Fibroblast of the aortic adventitia (primary cell): ENCODE measurements at regions not wholly inside any gene's neighbourhood (a gene's known extent, or its start where the extent isn't known, plus 50 kb on each side); places are given as distances from the start of the nearest gene placed in this dataset.

ENCODE experiments used
- DNase-seq: peaks from one replicate; pipeline ENCODE4 v3.0.0-alpha.2; 2010; ENCODE audit warnings: low read depth
- H3K4me3 ChIP-seq: 2 replicates; pipeline ENCODE4 v1.5.1; 2011; ENCODE audit warnings: low read depth, mild to moderate bottlenecking, control low read depth, low read length, moderate library complexity
- TF ChIP-seq, protein P1 (sequence below): IDR thresholded peaks from 2 replicates; pipeline ENCODE4 v1.5.1; 2011; ENCODE audit warnings: mild to moderate bottlenecking, low read length, control low read depth, inconsistent platforms; ENCODE audit not compliant: insufficient read depth

DNA sequence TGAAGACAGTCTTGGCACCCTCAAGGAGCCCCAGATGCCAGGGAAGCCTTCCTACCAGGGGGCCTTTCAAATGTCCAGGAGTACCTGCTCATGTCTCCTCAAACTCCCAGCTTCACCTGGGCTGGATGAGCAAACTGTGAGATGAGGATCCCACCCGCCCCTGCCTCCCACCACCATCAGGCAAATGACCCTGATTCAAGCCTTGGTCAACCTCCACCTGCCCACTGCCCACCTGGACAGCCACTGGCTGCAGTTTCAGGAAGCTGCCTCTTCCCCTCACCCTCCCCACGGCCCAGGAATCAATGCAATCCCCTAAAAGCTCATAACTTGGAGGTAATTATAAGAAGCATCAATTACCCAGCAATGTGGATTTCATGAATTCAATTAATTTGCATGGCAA is 122.7 kb downstream of the BUD13 start:
- TF ChIP-seq, protein P1, sequence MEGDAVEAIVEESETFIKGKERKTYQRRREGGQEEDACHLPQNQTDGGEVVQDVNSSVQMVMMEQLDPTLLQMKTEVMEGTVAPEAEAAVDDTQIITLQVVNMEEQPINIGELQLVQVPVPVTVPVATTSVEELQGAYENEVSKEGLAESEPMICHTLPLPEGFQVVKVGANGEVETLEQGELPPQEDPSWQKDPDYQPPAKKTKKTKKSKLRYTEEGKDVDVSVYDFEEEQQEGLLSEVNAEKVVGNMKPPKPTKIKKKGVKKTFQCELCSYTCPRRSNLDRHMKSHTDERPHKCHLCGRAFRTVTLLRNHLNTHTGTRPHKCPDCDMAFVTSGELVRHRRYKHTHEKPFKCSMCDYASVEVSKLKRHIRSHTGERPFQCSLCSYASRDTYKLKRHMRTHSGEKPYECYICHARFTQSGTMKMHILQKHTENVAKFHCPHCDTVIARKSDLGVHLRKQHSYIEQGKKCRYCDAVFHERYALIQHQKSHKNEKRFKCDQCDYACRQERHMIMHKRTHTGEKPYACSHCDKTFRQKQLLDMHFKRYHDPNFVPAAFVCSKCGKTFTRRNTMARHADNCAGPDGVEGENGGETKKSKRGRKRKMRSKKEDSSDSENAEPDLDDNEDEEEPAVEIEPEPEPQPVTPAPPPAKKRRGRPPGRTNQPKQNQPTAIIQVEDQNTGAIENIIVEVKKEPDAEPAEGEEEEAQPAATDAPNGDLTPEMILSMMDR, result no peak
- no peak overlapping the region for H3K4me3 ChIP-seq
- DNase-seq, result no peak

DNA sequence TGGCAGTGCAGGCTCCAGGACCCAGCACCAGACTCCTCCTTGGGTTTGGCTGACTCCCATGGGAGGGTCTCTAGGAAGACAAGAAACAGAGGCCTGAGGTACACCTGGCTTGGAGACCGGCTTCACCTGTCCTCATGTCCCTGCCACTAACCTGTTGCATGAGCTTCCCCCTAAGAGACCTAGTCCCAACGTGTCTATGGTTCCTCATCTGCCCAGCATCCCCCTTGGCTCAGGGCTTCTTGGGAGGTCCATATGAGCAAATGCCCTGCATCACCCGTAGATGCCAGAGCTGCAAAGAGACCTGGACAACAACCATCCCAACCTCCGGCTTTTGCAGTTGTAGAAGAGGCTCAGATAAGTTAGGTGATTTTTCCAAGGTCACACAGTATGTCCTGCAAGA is 123.5 kb downstream of the BUD13 start:
- DNase-seq, result no peak
- TF ChIP-seq, protein P1, result no peak
- H3K4me3 ChIP-seq, result no peak overlapping the region

DNA sequence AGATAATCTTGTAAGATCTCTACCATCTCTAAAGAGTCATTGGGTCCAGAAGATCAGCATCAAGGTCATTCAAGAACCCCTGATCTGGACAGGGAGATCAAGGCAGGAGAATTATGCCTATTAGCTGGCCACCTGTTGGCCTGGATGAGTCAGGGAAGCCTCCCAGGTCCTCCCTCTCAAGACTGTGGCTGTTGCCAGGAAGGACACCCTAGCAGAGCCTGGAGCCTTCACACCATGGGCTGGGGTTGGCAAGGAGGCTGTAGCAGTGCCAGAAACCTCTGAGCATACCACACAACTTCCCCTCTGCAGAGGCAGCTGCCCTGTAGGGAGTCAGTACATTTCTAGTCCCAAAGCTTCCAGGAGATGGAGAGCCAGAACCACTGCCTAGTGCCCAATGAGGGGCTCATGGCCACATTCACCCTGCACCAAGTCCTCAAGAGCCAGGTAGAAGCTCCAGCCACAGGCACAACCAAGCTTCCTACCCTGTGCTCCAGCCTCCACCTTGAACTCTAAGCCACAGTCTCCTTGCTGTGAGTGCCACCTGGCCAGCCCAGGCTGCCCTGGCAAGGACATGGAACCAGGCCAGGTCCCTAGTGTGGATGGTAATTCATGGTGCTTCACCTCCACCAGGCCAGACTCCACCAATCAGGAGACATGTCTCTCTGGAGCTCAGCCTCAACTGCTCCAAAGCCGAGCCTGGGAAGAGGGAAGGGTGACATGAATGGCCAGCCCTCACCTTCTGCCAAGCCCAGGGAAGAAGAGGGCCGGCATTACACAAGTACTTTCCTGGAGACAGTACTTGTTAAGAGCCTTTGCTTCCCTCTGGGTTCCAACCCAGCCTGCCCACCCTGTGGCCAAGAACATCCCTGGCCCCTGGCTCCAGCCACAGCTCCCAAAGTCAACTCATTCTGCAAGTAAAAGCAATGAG is 124.3 kb downstream of the BUD13 start:
- no peak for DNase-seq
- TF ChIP-seq, protein P1, result no peak
- no peak overlapping the region for H3K4me3 ChIP-seq

DNA sequence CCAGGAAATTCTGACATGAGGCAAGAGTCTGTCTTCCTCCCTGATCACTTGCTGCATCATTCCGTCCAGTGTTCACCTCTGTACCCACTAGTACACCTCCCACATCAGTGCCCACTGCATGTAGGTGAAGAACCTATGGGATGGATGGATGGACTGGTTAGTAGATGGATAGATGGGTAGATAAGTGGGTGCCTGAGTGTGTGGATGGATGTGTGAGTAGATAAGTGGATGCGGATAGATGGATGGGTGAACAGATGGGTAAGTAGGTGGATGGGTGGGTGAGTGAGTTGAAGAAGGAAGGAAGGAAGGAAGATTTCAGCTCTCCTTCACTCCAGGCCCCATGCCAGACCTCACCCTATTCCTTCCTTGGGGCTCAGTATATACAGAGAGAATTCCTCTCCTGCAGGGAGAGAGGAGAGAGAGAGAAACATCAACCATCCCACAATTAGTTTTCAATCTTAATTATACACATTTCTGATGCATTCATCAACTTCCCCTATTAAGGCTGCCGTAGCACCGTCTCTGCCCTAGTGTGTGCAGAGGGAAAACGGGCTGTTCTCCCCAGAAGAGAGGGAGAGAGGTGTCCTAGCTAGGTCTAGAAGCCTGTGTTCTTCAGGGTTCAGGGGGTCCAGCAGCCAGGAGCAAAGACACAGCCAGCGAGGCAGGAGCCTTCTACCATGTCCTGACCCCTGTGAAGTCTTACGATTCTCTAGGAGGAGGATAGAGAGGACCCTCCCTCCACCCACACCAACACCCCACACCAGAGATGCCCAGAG is 125.3 kb downstream of the BUD13 start:
- TF ChIP-seq, protein P1, result no peak
- DNase-seq, result no peak
- no peak overlapping the region for H3K4me3 ChIP-seq

DNA sequence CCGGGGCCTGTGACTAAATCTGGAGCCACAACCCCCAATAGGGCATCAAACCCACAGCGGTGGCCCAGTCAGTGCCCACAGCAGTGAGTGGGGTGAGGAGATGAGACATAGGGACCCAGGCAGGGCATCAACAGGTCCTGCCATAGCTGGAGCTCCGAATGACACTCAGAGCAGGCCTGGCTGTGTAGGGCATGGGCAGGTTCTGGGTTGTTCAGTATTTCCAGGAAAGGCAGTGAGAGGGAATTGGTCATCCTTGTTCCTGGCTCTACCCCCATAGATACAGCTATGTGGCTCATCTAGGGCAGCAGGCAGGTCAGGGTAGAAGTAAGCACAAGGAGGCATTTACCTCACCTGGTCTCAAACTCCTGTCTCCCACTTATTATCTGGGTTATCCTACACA is 126.6 kb downstream of the BUD13 start:
- H3K4me3 ChIP-seq, result no peak overlapping the region
- no peak for DNase-seq
- TF ChIP-seq, protein P1, result no peak

DNA sequence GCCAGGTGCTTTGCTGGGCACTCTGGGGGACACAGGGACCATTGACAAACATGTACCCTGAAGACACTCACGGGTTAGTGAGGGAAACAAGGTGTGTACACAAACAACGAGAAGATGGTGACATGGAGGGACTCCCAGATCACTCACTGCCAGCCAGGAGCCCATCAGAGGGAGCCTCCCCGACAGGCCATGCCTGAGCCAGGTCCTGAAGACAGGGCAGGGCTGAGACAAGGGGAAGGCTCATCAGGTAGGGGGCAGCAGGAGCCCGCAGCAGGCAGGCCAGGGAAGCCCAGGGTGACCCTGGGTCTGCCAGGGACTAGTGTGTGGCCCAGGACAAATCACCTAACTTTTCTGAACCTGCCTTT is 127.9 kb downstream of the BUD13 start:
- TF ChIP-seq, protein P1, result no peak
- DNase-seq, result no peak
- H3K4me3 ChIP-seq, result no peak overlapping the region
